ENCODE measurements at regions not wholly inside any gene's neighbourhood (a gene's known extent, or its start where the extent isn't known, plus 50 kb on each side); places are given as distances from the start of the nearest gene placed in this dataset.

- TF ChIP-seq CTCF (IDR thresholded peaks at IDR 0.05; ENCODE audit: low read depth, low read length, missing control alignments), result no peak
- H3K4me3 ChIP-seq (ENCODE audit: low read depth, low read length), result no peak overlapping the region
- DNase-seq (ENCODE audit: low read depth), result no peak
Measured at GRCh38 chr6:165749163-165749562, 86.1 kb upstream of the PDE10A start.

GRCh38 chr6:165748390-165748789 is 85.3 kb upstream of the PDE10A start:
- DNase-seq (ENCODE audit: low read depth), result no peak
- H3K4me3 ChIP-seq (ENCODE audit: low read depth, low read length), result no peak overlapping the region
- no peak for TF ChIP-seq CTCF (IDR thresholded peaks at IDR 0.05; ENCODE audit: low read depth, low read length, missing control alignments)

GRCh38 chr6:165747963-165748362 is 84.9 kb upstream of the PDE10A start:
- no peak for TF ChIP-seq CTCF (IDR thresholded peaks at IDR 0.05; ENCODE audit: low read depth, low read length, missing control alignments)
- no peak overlapping the region for H3K4me3 ChIP-seq (ENCODE audit: low read depth, low read length)
- DNase-seq (ENCODE audit: low read depth), result no peak

GRCh38 chr6:165746331-165746730 is 83.3 kb upstream of the PDE10A start:
- DNase-seq (ENCODE audit: low read depth), result no peak

GRCh38 chr6:165745492-165745891 is 82.5 kb upstream of the PDE10A start:
- no peak for DNase-seq (ENCODE audit: low read depth)
- H3K4me3 ChIP-seq (ENCODE audit: low read depth, low read length), result no peak overlapping the region
- no peak for TF ChIP-seq CTCF (IDR thresholded peaks at IDR 0.05; ENCODE audit: low read depth, low read length, missing control alignments)

More at GRCh38 chr6:165746331-165746730, 83.3 kb upstream of the PDE10A start:
- TF ChIP-seq CTCF (IDR thresholded peaks at IDR 0.05; ENCODE audit: low read depth, low read length, missing control alignments), result no peak
- H3K4me3 ChIP-seq (ENCODE audit: low read depth, low read length), result no peak overlapping the region

- H3K4me3 ChIP-seq (ENCODE audit: low read depth, low read length), result no peak overlapping the region
- TF ChIP-seq CTCF (IDR thresholded peaks at IDR 0.05; ENCODE audit: low read depth, low read length, missing control alignments), result no peak
- no peak for DNase-seq (ENCODE audit: low read depth)
Measured at GRCh38 chr6:165744555-165745228, 81.7 kb upstream of the PDE10A start.

- no peak overlapping the region for H3K4me3 ChIP-seq (ENCODE audit: low read depth, low read length)
- DNase-seq (ENCODE audit: low read depth), result no peak
- no peak for TF ChIP-seq CTCF (IDR thresholded peaks at IDR 0.05; ENCODE audit: low read depth, low read length, missing control alignments)
Measured at GRCh38 chr6:165743366-165743898, 80.4 kb upstream of the PDE10A start.

All from GM12864 (cell line).